A549 (cell line): ENCODE measurements at regions not wholly inside any gene's neighbourhood (a gene's known extent, or its start where the extent isn't known, plus 50 kb on each side); places are given as distances from the start of the nearest gene placed in this dataset.

Source experiments
- ATAC-seq, 2 experiments: fragments of 200-7000 bp in 1 of 2; fragments of >200 bp in 1 of 2; cut with Nextera tagmentation in 1 of 2; cut with Tn5 transposase in 1 of 2; 3 replicates each; pipeline versions ENCODE4 v1.8.0 to v1.9.1; 2018 to 2020; ENCODE audit warnings: mild to moderate bottlenecking in 1 of 2, moderate library complexity in 1 of 2
- CTCF ChIA-PET: fragments of 300-600 bp; sonication (Branson Sonifier 250); formaldehyde crosslinking; extraction: SDS; loops from one replicate; lab custom pipeline; 2021; ENCODE audit warnings: antibody characterized with exemption, inconsistent platforms; lab: Yijun Ruan, JAX
- POLR2A ChIA-PET: fragments of 350-600 bp; formaldehyde crosslinking; extraction: SDS; loops from one replicate; lab custom pipeline; 2021; ENCODE audit warnings: antibody characterized with exemption, inconsistent platforms; lab: Yijun Ruan, JAX
- DNase-seq, 2 experiments: peaks; one replicate each; pipeline versions ENCODE4 v3.0.0 to v3.0.0-alpha.2; 2011 to 2016; ENCODE audit warnings: low read depth in 1 of 2, low spot score in 1 of 2
- FAIRE-seq: peaks from 2 replicates; lab custom pipeline; 2011; peaks lifted over from hg19 to GRCh38; lab: Jason Lieb, UNC
- H3K27ac ChIP-seq, 2 experiments: fragments of >200 bp; sonication (Bioruptor Twin); formaldehyde crosslinking; 3 replicates each; pipeline ENCODE4 v1.5.1; 2016 to 2017
- H3K4me1 ChIP-seq: fragments of >200 bp; sonication (Bioruptor Twin); formaldehyde crosslinking; 3 replicates; pipeline ENCODE4 v1.6.1; 2016
- H3K4me2 ChIP-seq: fragments of >200 bp; sonication (Bioruptor Twin); formaldehyde crosslinking; 3 replicates; pipeline ENCODE4 v1.6.1; 2016
- H3K4me3 ChIP-seq: fragments of >200 bp; sonication (Bioruptor Twin); formaldehyde crosslinking; 3 replicates; pipeline ENCODE4 v1.5.1; 2016
- H3K9me3 ChIP-seq: fragments of >200 bp; sonication (Bioruptor Twin); formaldehyde crosslinking; 3 replicates; pipeline ENCODE4 v1.6.1; 2016
- ATOH8 ChIP-seq: fragments of 250-450 bp; sonication (Bioruptor Pico); IDR thresholded peaks from 2 replicates; pipeline ENCODE4 v1.5.0; 2020; ENCODE audit warnings: low read depth, mild to moderate bottlenecking, moderate library complexity
- BHLHE40 ChIP-seq: IDR thresholded peaks from 2 replicates; pipeline ENCODE4 v1.6.1; 2012; ENCODE audit warnings: low read depth, low read length, inconsistent platforms
- CBX2 ChIP-seq: fragments of 200-600 bp; sonication (generic); IDR thresholded peaks from 2 replicates; pipeline ENCODE4 v1.6.1; 2016; ENCODE audit warnings: low read depth, mild to moderate bottlenecking, borderline replicate concordance
- CEBPB ChIP-seq, 2 experiments: fragments of >200 bp in 1 of 2; sonication (Bioruptor Twin) in 1 of 2; formaldehyde crosslinking in 1 of 2; IDR thresholded peaks; 2 replicates each; pipeline ENCODE4 v1.6.1; 2012 to 2016
- E2F6 ChIP-seq: IDR thresholded peaks from 2 replicates; pipeline ENCODE4 v1.6.1; 2012; ENCODE audit warnings: low read depth, borderline replicate concordance
- ELK1 ChIP-seq: fragments of 150-350 bp; IDR thresholded peaks from 2 replicates; pipeline ENCODE4 v1.6.1; 2014; ENCODE audit warnings: low read depth, mild to moderate bottlenecking, low read length
- HDAC2 ChIP-seq: fragments of 200-600 bp; sonication (generic); IDR thresholded peaks from 2 replicates; pipeline ENCODE4 v1.6.1; 2016
- KDM5A ChIP-seq: fragments of 200-600 bp; sonication (generic); IDR thresholded peaks from 2 replicates; pipeline ENCODE4 v1.6.1; 2016; ENCODE audit warnings: antibody characterized with exemption, mild to moderate bottlenecking
- MAX ChIP-seq: IDR thresholded peaks from 2 replicates; pipeline ENCODE4 v1.6.1; 2012
- NPAS2 ChIP-seq: fragments of 250-450 bp; sonication (Bioruptor Pico); IDR thresholded peaks from 2 replicates; pipeline ENCODE4 v1.8.0; 2022; ENCODE audit warnings: mild to moderate bottlenecking, moderate library complexity, borderline replicate concordance
- PBX3 ChIP-seq: IDR thresholded peaks from 2 replicates; pipeline ENCODE4 v1.6.1; 2012
- POLR2AphosphoS2 ChIP-seq: conservative IDR thresholded peaks from 2 replicates; pipeline ENCODE4 v1.6.1; 2012; ENCODE audit warnings: low read length, improper control_type of control experiment, inconsistent platforms
- RCOR1 ChIP-seq: fragments of 150-350 bp; IDR thresholded peaks from 2 replicates; pipeline ENCODE4 v1.6.1; 2014; ENCODE audit warnings: antibody characterized with exemption, low read length, low read depth
- REST ChIP-seq: fragments of 200-600 bp; sonication (generic); IDR thresholded peaks from 2 replicates; pipeline ENCODE4 v1.6.1; 2016; ENCODE audit warnings: antibody characterized with exemption, mild to moderate bottlenecking, moderate library complexity
- RNF2 ChIP-seq: fragments of 200-600 bp; sonication (generic); IDR thresholded peaks from 2 replicates; pipeline ENCODE4 v1.6.1; 2016; ENCODE audit warnings: low read depth, mild to moderate bottlenecking, antibody characterized with exemption, moderate library complexity, borderline replicate concordance
- SREBF2 ChIP-seq: fragments of 450-650 bp; IDR thresholded peaks from 2 replicates; pipeline ENCODE4 v1.6.1; 2014; ENCODE audit warnings: mild to moderate bottlenecking, moderate library complexity
- ZC3H11A ChIP-seq: fragments of 450-650 bp; IDR thresholded peaks from 2 replicates; pipeline ENCODE4 v1.6.1; 2014; ENCODE audit warnings: antibody characterized with exemption, mild to moderate bottlenecking
- ZFP36 ChIP-seq: fragments of 450-650 bp; IDR thresholded peaks from 2 replicates; pipeline ENCODE4 v1.6.1; 2014; ENCODE audit warnings: borderline replicate concordance; ENCODE audit not compliant: partially characterized antibody
- ZNF302 ChIP-seq: fragments of 250-450 bp; sonication (Bioruptor Pico); IDR thresholded peaks from 2 replicates; pipeline ENCODE4 v1.9.0; 2021; ENCODE audit warnings: inconsistent platforms, mild to moderate bottlenecking, moderate library complexity
- WGBS: methylation state at CpG from one replicate; pipeline ENCODE4 v1.1.6; 2017; ENCODE audit errors: missing lambda C conversion rate; 5-methylcytosine and 5-hydroxymethylcytosine counted together

GRCh38 chr2:122542646-122543045 lies 787.2 kb downstream of the TSN start:
- Histone ChIP-seq H3K9me3 (no peaks in the 10 kb centered on the region), H3K4me1 (no peaks in the 10 kb centered on the region), H3K4me2 (no peak overlapping the region), H3K27ac (no peak overlapping the region), H3K4me3 (no peak overlapping the region)
- ChIA-PET POLR2A (no interaction called here), CTCF (no interaction called here)
- FAIRE-seq: no peak
- no peak for ATAC-seq
- TF ChIP-seq ZFP36 (no peak), POLR2AphosphoS2 (no peak), MAX (no peak), CEBPB (IDR thresholded peaks at IDR 0.05) (no peak), CBX2 (no peak), E2F6 (no peak), KDM5A (no peak), NPAS2 (no peak), ATOH8 (CRISPR knock-in tag) (no peak), REST (no peak), BHLHE40 (no peak), SREBF2 (no peak), HDAC2 (no peak), ZC3H11A (no peak), ZNF302 (CRISPR knock-in tag) (no peak), RCOR1 (no peak), PBX3 (no peak), ELK1 (no peak), RNF2 (no peak)
- 4% methylated on average over 2 of the region's 2 CpGs for WGBS
- DNase-seq: no peak

- Histone ChIP-seq H3K27ac (no peak overlapping the region), H3K9me3 (no peaks in the 10 kb centered on the region), H3K4me3 (no peak overlapping the region), H3K4me2 (no peak overlapping the region), H3K4me1 (no peaks in the 10 kb centered on the region)
- ChIA-PET CTCF (no interaction called here), POLR2A (no interaction called here)
- no peak for FAIRE-seq
- no peak for DNase-seq
- 4% methylated on average over 2 of the region's 2 CpGs for WGBS
- TF ChIP-seq MAX (no peak), ATOH8 (CRISPR knock-in tag) (no peak), BHLHE40 (no peak), ZC3H11A (no peak)
- ATAC-seq: no peak
Measured at GRCh38 chr2:122543815-122544214, 788.4 kb downstream of the TSN start.
